Tibial nerve (tissue), 4 donors: ENCODE measurements at regions not wholly inside any gene's neighbourhood (a gene's known extent, or its start where the extent isn't known, plus 50 kb on each side); places are given as distances from the start of the nearest gene placed in this dataset.

Source experiments
- EP300 ChIP-seq, 2 donors: sonication (generic); formaldehyde crosslinking; IDR thresholded peaks; one replicate each; pipeline ENCODE4 v1.6.1; 2017; ENCODE audit warnings: antibody characterized with exemption in 2 of 2, mild to moderate bottlenecking in 1 of 2
- POLR2A ChIP-seq, 2 donors: fragments of 450-650 bp; IDR thresholded peaks; one replicate each; pipeline ENCODE4 v1.6.1; 2017; ENCODE audit warnings: antibody characterized with exemption in 2 of 2, mild to moderate bottlenecking in 2 of 2, moderate library complexity in 2 of 2
- TF ChIP-seq, protein P1 (sequence below), 5 experiments: fragments of 200-600 bp in 3 of 5; fragments of 450-650 bp in 2 of 5; sonication (generic) in 3 of 5; IDR thresholded peaks; one replicate each; pipeline ENCODE4 v1.5.1; 2016 to 2019; ENCODE audit warnings: antibody characterized with exemption in 5 of 5, mild to moderate bottlenecking in 3 of 5, moderate library complexity in 2 of 5

DNA sequence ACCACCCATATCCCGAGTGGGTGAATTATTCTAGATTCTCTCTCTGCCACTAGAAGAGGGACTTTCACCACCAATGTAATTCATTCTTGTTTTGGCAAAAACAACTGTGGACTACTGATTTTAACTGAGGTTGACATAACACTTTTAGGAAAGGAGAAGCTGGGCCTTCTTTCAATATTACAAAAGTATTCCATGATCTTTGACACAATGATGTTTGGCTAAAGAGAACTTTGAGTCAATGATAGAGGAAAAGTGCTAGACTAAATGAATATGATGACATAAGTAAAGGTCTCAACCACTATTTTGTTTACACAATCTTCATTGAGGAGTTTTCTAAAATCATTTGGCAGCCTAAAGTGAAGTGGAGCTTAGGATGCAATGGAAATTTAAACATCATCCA is 336.9 kb upstream of the PDE4D start:
- TF ChIP-seq, protein P1, sequence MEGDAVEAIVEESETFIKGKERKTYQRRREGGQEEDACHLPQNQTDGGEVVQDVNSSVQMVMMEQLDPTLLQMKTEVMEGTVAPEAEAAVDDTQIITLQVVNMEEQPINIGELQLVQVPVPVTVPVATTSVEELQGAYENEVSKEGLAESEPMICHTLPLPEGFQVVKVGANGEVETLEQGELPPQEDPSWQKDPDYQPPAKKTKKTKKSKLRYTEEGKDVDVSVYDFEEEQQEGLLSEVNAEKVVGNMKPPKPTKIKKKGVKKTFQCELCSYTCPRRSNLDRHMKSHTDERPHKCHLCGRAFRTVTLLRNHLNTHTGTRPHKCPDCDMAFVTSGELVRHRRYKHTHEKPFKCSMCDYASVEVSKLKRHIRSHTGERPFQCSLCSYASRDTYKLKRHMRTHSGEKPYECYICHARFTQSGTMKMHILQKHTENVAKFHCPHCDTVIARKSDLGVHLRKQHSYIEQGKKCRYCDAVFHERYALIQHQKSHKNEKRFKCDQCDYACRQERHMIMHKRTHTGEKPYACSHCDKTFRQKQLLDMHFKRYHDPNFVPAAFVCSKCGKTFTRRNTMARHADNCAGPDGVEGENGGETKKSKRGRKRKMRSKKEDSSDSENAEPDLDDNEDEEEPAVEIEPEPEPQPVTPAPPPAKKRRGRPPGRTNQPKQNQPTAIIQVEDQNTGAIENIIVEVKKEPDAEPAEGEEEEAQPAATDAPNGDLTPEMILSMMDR (IDR thresholded peaks at IDR 0.05) = no peak
- TF ChIP-seq POLR2A (IDR thresholded peaks at IDR 0.05) (no peak), EP300 (IDR thresholded peaks at IDR 0.05) (no peak)
